ENCODE measurements at regions not wholly inside any gene's neighbourhood (a gene's known extent, or its start where the extent isn't known, plus 50 kb on each side); places are given as distances from the start of the nearest gene placed in this dataset.

DNA sequence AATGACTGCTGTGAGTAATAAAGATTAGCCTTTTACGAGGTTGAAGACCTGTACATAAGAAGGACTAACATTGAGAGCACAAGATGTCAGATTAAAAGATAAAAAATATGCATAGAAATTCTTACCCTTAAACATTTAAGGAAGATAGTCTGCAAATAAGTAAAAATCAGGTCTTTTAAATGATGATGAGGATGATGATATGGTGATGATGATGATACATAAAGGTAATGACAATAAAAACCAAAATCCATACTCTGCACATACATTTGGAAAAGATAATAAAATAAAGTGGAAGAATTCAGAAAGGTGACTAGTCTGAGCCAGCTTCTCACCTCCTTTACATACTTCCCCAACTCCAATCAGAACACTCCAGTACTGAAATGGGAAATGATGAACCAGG lies 124.5 kb downstream of the PTCSC3 start:
- CTCF ChIA-PET: interaction anchor here (0.7 kb wide), 1 partner anchor 382 kb away, joined by 3 read pairs; no protein-coding TSS in a partner anchor
- peaks cover 2% of the 10 kb centered on the region for H3K4me1 ChIP-seq (replicated peaks; ENCODE audit: insufficient read depth)

GRCh38 chr14:36048667-36049066 lies 127.9 kb downstream of the PTCSC3 start:
- Histone ChIP-seq H3K27ac (no peak overlapping the region), H3K4me1 (replicated peaks; ENCODE audit: insufficient read depth) (no peaks in the 10 kb centered on the region), H3K36me3 (ENCODE audit: low read depth) (no peaks in the 10 kb centered on the region), H4K20me1 (ENCODE audit: insufficient read depth) (no peaks in the 10 kb centered on the region), H3K4me3 (no peak overlapping the region), H3K9me3 (ENCODE audit: insufficient read depth, low read depth) (no peaks in the 10 kb centered on the region), H3K27me3 (ENCODE audit: insufficient read depth, low read depth) (no peaks in the 10 kb centered on the region), H2AFZ (no peak overlapping the region), H3K9me2 (ENCODE audit: insufficient read depth) (no peaks in the 10 kb centered on the region), H3K4me2 (no peak overlapping the region), H3F3A (ENCODE audit: insufficient read depth, low read depth) (no peaks in the 10 kb centered on the region), H3K79me2 (ENCODE audit: low read depth) (no peaks in the 10 kb centered on the region)
- DNase-seq: no peak
- intact Hi-C loops (cut with micrococcal nuclease; ENCODE audit: unreplicated experiment): no loop called here
- no TSS peak for BruUV-seq (replicated peaks)
- TF ChIP-seq EZH2 (IDR thresholded peaks at IDR 0.05; ENCODE audit: low read depth) (no peak), CTCF (conservative IDR thresholded peaks at IDR 0.05) (no peak)
- ChIA-PET POLR2A (ENCODE audit: unreplicated experiment) (no interaction called here), CTCF (no interaction called here)

More for the DNA sequence above, 124.5 kb downstream of the PTCSC3 start:
- POLR2A ChIA-PET (ENCODE audit: unreplicated experiment): no interaction called here
- Histone ChIP-seq H3K4me2 (no peak overlapping the region), H2AFZ (no peak overlapping the region), H3K4me3 (no peak overlapping the region), H4K20me1 (ENCODE audit: insufficient read depth) (no peaks in the 10 kb centered on the region), H3K27me3 (ENCODE audit: insufficient read depth, low read depth) (no peaks in the 10 kb centered on the region), H3K36me3 (ENCODE audit: low read depth) (no peaks in the 10 kb centered on the region), H3K27ac (no peak overlapping the region), H3F3A (ENCODE audit: insufficient read depth, low read depth) (no peaks in the 10 kb centered on the region), H3K79me2 (ENCODE audit: low read depth) (no peaks in the 10 kb centered on the region), H3K9me2 (ENCODE audit: insufficient read depth) (no peaks in the 10 kb centered on the region), H3K9me3 (ENCODE audit: insufficient read depth, low read depth) (no peaks in the 10 kb centered on the region)
- no peak for DNase-seq
- no peak for TF ChIP-seq CTCF (conservative IDR thresholded peaks at IDR 0.05)
- TF ChIP-seq EZH2 (IDR thresholded peaks at IDR 0.05; ENCODE audit: low read depth): no peak
- BruUV-seq (replicated peaks): no TSS peak
- intact Hi-C loops (cut with micrococcal nuclease; ENCODE audit: unreplicated experiment): no loop called here

DNA sequence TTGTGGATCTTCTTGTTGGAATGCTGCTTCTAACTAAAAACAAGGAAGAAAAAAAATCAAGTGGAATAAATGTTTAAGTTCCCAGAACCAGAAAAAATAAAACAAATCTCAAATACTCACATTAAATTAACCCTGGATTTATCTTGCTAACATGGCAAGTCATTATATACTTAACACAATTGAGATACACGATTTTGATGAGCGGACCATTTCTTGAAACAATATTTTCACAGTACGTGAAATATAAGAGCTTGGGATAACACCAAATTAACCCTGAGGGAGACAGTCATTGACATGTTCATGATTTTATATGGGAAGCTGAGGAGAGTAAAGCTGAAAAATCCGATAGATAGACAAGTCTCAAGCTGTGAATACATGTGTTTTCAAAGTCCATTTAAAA lies 128.6 kb downstream of the PTCSC3 start:
- Histone ChIP-seq H2AFZ (no peak overlapping the region), H3K4me1 (replicated peaks; ENCODE audit: insufficient read depth) (no peaks in the 10 kb centered on the region), H3K9me2 (ENCODE audit: insufficient read depth) (no peaks in the 10 kb centered on the region), H3K36me3 (ENCODE audit: low read depth) (no peaks in the 10 kb centered on the region), H3K27me3 (ENCODE audit: insufficient read depth, low read depth) (no peaks in the 10 kb centered on the region), H3K9me3 (ENCODE audit: insufficient read depth, low read depth) (no peaks in the 10 kb centered on the region), H3K27ac (no peak overlapping the region), H3K4me3 (no peak overlapping the region), H4K20me1 (ENCODE audit: insufficient read depth) (no peaks in the 10 kb centered on the region), H3F3A (ENCODE audit: insufficient read depth, low read depth) (no peaks in the 10 kb centered on the region), H3K4me2 (no peak overlapping the region), H3K79me2 (ENCODE audit: low read depth) (no peaks in the 10 kb centered on the region)
- ChIA-PET CTCF (no interaction called here), POLR2A (ENCODE audit: unreplicated experiment) (no interaction called here)
- no TSS peak for BruUV-seq (replicated peaks)
- TF ChIP-seq EZH2 (IDR thresholded peaks at IDR 0.05; ENCODE audit: low read depth) (no peak), CTCF (conservative IDR thresholded peaks at IDR 0.05) (no peak)
- intact Hi-C loops (cut with micrococcal nuclease; ENCODE audit: unreplicated experiment): no loop called here
- no peak for DNase-seq

Measured in PC-9 (cell line).